HepG2 (cell line): ENCODE measurements at regions not wholly inside any gene's neighbourhood (a gene's known extent, or its start where the extent isn't known, plus 50 kb on each side); places are given as distances from the start of the nearest gene placed in this dataset.
A peak's percentile ranks its signal among the peaks of the same experiment; 100 is the strongest.

ENCODE experiments used
- BORCS8-MEF2B ChIP-seq: sonication (generic); formaldehyde crosslinking; IDR thresholded peaks from 2 replicates; pipeline ENCODE4 v1.8.0; 2022; ENCODE audit warnings: mild to moderate bottlenecking, missing genetic modification reagents
- HNRNPUL1 ChIP-seq: fragments of 200-400 bp; formaldehyde crosslinking; IDR thresholded peaks from 2 replicates; pipeline ENCODE4 v1.6.1; 2017; ENCODE audit warnings: low read depth, mild to moderate bottlenecking, low read length, moderate library complexity
- KMT2B ChIP-seq: IDR thresholded peaks from 2 replicates; pipeline ENCODE4 v1.6.1; 2016; ENCODE audit warnings: missing genetic modification reagents, missing compliant biosample characterization
- LCORL ChIP-seq, 2 experiments: fragments of 450-650 bp in 1 of 2; sonication (generic) in 1 of 2; formaldehyde crosslinking in 1 of 2; IDR thresholded peaks; 2 replicates each; pipeline versions ENCODE4 v1.5.0 to v1.6.1; 2017 to 2020; ENCODE audit warnings: antibody characterized with exemption in 1 of 2, missing genetic modification reagents in 1 of 2
- MYNN ChIP-seq: sonication (generic); formaldehyde crosslinking; IDR thresholded peaks from 2 replicates; pipeline ENCODE4 v1.4.0; 2020; ENCODE audit warnings: mild to moderate bottlenecking, low read depth, missing genetic modification reagents
- SMARCE1 ChIP-seq: fragments of 450-650 bp; IDR thresholded peaks from 2 replicates; pipeline ENCODE4 v1.6.1; 2017; ENCODE audit warnings: borderline replicate concordance
- SOX13 ChIP-seq, 3 experiments: fragments of 450-650 bp in 1 of 3; sonication (generic) in 1 of 3; formaldehyde crosslinking in 1 of 3; IDR thresholded peaks in 2 of 3; conservative IDR thresholded peaks in 1 of 3; 2 replicates each; pipeline versions ENCODE4 v1.5.0 to v1.6.1; 2016 to 2020; ENCODE audit warnings: antibody characterized with exemption in 1 of 3, mild to moderate bottlenecking in 1 of 3, missing compliant biosample characterization in 1 of 3, missing genetic modification reagents in 1 of 3, moderate library complexity in 1 of 3
- TARDBP ChIP-seq: sonication (generic); formaldehyde crosslinking; IDR thresholded peaks from 2 replicates; pipeline ENCODE4 v1.8.0; 2022; ENCODE audit warnings: mild to moderate bottlenecking, missing genetic modification reagents
- TEAD2 ChIP-seq: sonication (generic); formaldehyde crosslinking; IDR thresholded peaks from 2 replicates; pipeline ENCODE4 v1.9.0; 2021; ENCODE audit warnings: missing genetic modification reagents
- TP53 ChIP-seq: sonication (generic); formaldehyde crosslinking; conservative IDR thresholded peaks from 2 replicates; pipeline ENCODE4 v1.4.0; 2020; ENCODE audit warnings: missing genetic modification reagents
- U2AF2 ChIP-seq: fragments of 200-400 bp; formaldehyde crosslinking; IDR thresholded peaks from 2 replicates; pipeline ENCODE4 v1.6.1; 2017; ENCODE audit warnings: low read depth, mild to moderate bottlenecking, low read length
- ZKSCAN8 ChIP-seq: IDR thresholded peaks from 2 replicates; pipeline ENCODE4 v1.6.1; 2016; ENCODE audit warnings: borderline replicate concordance, missing genetic modification reagents, missing compliant biosample characterization
- ZMYM2 ChIP-seq: sonication (generic); formaldehyde crosslinking; IDR thresholded peaks from 2 replicates; pipeline ENCODE4 v1.8.0; 2022; ENCODE audit warnings: mild to moderate bottlenecking, missing genetic modification reagents
- ZNF816 ChIP-seq: sonication (generic); formaldehyde crosslinking; IDR thresholded peaks from 2 replicates; pipeline ENCODE4 v1.8.0; 2022; ENCODE audit warnings: missing genetic modification reagents, mild to moderate bottlenecking, borderline replicate concordance
- TF ChIP-seq, protein P1 (sequence below): sonication (generic); formaldehyde crosslinking; IDR thresholded peaks from 2 replicates; pipeline ENCODE4 v1.5.1; 2020; ENCODE audit warnings: missing genetic modification reagents, mild to moderate bottlenecking, borderline replicate concordance
- TF ChIP-seq, protein P2 (sequence below): sonication (generic); formaldehyde crosslinking; IDR thresholded peaks from 2 replicates; pipeline ENCODE4 v1.9.0; 2022; ENCODE audit warnings: missing genetic modification reagents, mild to moderate bottlenecking, borderline replicate concordance
- TF ChIP-seq, protein P3 (sequence below): fragments of 450-650 bp; IDR thresholded peaks from 2 replicates; pipeline ENCODE4 v1.6.1; 2017; ENCODE audit warnings: mild to moderate bottlenecking
- TF ChIP-seq, protein P4 (sequence below): sonication (generic); formaldehyde crosslinking; conservative IDR thresholded peaks from 2 replicates; pipeline ENCODE4 v1.4.0; 2020; ENCODE audit warnings: mild to moderate bottlenecking, missing genetic modification reagents, moderate library complexity

DNA sequence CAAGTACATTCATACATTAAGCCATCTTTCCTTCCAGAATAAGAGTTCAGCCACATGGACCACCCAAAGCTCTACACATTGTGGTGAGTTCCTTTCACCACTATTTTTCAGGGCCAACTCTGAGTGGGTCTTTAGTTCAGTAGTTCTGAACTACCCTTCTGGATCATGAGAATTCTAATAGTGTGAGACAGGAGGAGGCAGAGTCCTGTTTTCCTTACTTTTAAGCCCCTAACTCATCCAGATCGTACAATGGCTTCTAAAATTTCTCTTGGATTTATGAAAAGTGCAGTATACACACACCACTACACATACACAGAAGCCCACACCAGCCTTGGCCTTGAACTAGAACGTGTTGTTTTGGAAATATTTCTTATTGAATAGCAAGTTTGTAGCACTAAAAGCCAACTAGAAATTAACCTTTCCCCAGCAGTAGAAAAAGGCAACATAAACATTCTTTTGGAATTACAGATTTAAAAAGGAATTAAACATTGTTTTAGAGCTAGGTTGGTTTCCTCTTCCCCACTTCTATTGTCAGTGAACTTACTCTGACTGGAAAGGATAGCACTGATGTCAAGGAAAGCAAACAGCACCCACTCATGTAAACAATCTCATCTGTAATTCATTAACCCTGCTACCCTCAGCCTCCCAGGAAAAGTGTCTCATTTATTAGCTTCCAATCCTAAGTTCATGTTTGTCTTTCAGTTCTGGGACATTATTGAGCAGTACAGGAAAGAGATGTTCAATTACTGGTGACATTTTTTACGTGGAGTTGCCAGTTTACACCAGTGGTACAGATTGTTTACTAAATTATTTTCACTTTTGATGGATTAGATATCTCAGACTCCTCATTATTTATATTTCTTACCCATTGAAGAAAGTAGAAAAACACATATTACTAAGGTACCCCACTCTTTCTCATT, 95.7 kb upstream of the AGTR1 start (continued):
- TF ChIP-seq, protein P1, sequence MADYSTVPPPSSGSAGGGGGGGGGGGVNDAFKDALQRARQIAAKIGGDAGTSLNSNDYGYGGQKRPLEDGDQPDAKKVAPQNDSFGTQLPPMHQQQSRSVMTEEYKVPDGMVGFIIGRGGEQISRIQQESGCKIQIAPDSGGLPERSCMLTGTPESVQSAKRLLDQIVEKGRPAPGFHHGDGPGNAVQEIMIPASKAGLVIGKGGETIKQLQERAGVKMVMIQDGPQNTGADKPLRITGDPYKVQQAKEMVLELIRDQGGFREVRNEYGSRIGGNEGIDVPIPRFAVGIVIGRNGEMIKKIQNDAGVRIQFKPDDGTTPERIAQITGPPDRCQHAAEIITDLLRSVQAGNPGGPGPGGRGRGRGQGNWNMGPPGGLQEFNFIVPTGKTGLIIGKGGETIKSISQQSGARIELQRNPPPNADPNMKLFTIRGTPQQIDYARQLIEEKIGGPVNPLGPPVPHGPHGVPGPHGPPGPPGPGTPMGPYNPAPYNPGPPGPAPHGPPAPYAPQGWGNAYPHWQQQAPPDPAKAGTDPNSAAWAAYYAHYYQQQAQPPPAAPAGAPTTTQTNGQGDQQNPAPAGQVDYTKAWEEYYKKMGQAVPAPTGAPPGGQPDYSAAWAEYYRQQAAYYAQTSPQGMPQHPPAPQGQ (CRISPR knock-in tag) = no peak
- no peak for TF ChIP-seq SMARCE1
- no peak for TF ChIP-seq TEAD2 (CRISPR knock-in tag)
- no peak for TF ChIP-seq KMT2B (CRISPR knock-in tag)
- TF ChIP-seq TARDBP = peak; percentile 91
- peak; percentile 86; the same call in 1 of the 2 replicates for TF ChIP-seq ZKSCAN8 (CRISPR knock-in tag)
- 0 out of 2 replicates have a peak, but pooled peaks have one; percentile 28 for TF ChIP-seq LCORL (IDR thresholded peaks at IDR 0.05)
- no peak for TF ChIP-seq LCORL (CRISPR knock-in tag; IDR thresholded peaks at IDR 0.05)
- no peak for TF ChIP-seq BORCS8-MEF2B (CRISPR knock-in tag)
- no peak for TF ChIP-seq ZMYM2 (CRISPR knock-in tag)
- TF ChIP-seq TP53 (CRISPR knock-in tag) = no peak
- TF ChIP-seq, protein P2, sequence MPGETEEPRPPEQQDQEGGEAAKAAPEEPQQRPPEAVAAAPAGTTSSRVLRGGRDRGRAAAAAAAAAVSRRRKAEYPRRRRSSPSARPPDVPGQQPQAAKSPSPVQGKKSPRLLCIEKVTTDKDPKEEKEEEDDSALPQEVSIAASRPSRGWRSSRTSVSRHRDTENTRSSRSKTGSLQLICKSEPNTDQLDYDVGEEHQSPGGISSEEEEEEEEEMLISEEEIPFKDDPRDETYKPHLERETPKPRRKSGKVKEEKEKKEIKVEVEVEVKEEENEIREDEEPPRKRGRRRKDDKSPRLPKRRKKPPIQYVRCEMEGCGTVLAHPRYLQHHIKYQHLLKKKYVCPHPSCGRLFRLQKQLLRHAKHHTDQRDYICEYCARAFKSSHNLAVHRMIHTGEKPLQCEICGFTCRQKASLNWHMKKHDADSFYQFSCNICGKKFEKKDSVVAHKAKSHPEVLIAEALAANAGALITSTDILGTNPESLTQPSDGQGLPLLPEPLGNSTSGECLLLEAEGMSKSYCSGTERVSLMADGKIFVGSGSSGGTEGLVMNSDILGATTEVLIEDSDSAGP = no peak
- no peak for TF ChIP-seq U2AF2
- TF ChIP-seq ZNF816 (CRISPR knock-in tag) = peak; percentile 47; the same call in 1 of the 2 replicates
- TF ChIP-seq, protein P3, sequence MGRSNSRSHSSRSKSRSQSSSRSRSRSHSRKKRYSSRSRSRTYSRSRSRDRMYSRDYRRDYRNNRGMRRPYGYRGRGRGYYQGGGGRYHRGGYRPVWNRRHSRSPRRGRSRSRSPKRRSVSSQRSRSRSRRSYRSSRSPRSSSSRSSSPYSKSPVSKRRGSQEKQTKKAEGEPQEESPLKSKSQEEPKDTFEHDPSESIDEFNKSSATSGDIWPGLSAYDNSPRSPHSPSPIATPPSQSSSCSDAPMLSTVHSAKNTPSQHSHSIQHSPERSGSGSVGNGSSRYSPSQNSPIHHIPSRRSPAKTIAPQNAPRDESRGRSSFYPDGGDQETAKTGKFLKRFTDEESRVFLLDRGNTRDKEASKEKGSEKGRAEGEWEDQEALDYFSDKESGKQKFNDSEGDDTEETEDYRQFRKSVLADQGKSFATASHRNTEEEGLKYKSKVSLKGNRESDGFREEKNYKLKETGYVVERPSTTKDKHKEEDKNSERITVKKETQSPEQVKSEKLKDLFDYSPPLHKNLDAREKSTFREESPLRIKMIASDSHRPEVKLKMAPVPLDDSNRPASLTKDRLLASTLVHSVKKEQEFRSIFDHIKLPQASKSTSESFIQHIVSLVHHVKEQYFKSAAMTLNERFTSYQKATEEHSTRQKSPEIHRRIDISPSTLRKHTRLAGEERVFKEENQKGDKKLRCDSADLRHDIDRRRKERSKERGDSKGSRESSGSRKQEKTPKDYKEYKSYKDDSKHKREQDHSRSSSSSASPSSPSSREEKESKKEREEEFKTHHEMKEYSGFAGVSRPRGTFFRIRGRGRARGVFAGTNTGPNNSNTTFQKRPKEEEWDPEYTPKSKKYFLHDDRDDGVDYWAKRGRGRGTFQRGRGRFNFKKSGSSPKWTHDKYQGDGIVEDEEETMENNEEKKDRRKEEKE = no peak
- TF ChIP-seq SOX13 (IDR thresholded peaks at IDR 0.05) = peak; percentile 37
- TF ChIP-seq SOX13 (CRISPR knock-in tag; conservative IDR thresholded peaks at IDR 0.05 in 1 of 2, IDR thresholded peaks at IDR 0.05 in 1 of 2) = peak; percentile 89 to 94; a peak in 3 of 4 replicates
- TF ChIP-seq MYNN (CRISPR knock-in tag) = no peak
- TF ChIP-seq, protein P4, sequence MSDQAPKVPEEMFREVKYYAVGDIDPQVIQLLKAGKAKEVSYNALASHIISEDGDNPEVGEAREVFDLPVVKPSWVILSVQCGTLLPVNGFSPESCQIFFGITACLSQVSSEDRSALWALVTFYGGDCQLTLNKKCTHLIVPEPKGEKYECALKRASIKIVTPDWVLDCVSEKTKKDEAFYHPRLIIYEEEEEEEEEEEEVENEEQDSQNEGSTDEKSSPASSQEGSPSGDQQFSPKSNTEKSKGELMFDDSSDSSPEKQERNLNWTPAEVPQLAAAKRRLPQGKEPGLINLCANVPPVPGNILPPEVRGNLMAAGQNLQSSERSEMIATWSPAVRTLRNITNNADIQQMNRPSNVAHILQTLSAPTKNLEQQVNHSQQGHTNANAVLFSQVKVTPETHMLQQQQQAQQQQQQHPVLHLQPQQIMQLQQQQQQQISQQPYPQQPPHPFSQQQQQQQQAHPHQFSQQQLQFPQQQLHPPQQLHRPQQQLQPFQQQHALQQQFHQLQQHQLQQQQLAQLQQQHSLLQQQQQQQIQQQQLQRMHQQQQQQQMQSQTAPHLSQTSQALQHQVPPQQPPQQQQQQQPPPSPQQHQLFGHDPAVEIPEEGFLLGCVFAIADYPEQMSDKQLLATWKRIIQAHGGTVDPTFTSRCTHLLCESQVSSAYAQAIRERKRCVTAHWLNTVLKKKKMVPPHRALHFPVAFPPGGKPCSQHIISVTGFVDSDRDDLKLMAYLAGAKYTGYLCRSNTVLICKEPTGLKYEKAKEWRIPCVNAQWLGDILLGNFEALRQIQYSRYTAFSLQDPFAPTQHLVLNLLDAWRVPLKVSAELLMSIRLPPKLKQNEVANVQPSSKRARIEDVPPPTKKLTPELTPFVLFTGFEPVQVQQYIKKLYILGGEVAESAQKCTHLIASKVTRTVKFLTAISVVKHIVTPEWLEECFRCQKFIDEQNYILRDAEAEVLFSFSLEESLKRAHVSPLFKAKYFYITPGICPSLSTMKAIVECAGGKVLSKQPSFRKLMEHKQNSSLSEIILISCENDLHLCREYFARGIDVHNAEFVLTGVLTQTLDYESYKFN = peak; percentile 100
- TF ChIP-seq HNRNPUL1 = peak; percentile 99
